ENCODE measurements at regions not wholly inside any gene's neighbourhood (a gene's known extent, or its start where the extent isn't known, plus 50 kb on each side); places are given as distances from the start of the nearest gene placed in this dataset.
A peak's percentile ranks its signal among the peaks of the same experiment; 100 is the strongest.

GRCh38 chr6:104579310-104579863 lies 280.3 kb downstream of the HACE1 start (continued):
- TF ChIP-seq ZNF281 (CRISPR knock-in tag; IDR thresholded peaks at IDR 0.05) (no peak), CDX4 (CRISPR knock-in tag; IDR thresholded peaks at IDR 0.05; ENCODE audit: borderline replicate concordance) (no peak), JUN (CRISPR knock-in tag; IDR thresholded peaks at IDR 0.05) (no peak), ZNF416 (CRISPR knock-in tag; IDR thresholded peaks at IDR 0.05) (no peak), JAZF1 (CRISPR knock-in tag; IDR thresholded peaks at IDR 0.05) (no peak)

- H3K27ac Mint-ChIP-seq, result no peak overlapping the region
- CTCF ChIA-PET, result no interaction called here
- POLR2A ChIA-PET, result interaction anchor here (0.5 kb wide), 1 partner anchor 11 kb away, joined by 3 read pairs; no protein-coding TSS in a partner anchor
- DNase-seq (ENCODE audit: low spot score), result no peak
- peaks cover 18% of the 10 kb centered on the region for H3K4me1 Mint-ChIP-seq
- ATAC-seq, result peak; percentile 86
- no peak overlapping the region for H3K4me3 Mint-ChIP-seq
- H3K36me3 Mint-ChIP-seq, result no peaks in the 10 kb centered on the region
- H3K9me3 Mint-ChIP-seq, result peaks cover 7% of the 10 kb centered on the region
- no peaks in the 10 kb centered on the region for H3K27me3 Mint-ChIP-seq (ENCODE audit: low read depth)
- TF ChIP-seq USF2 (CRISPR knock-in tag; IDR thresholded peaks at IDR 0.05), result no peak
- TF ChIP-seq CBFB (CRISPR knock-in tag; IDR thresholded peaks at IDR 0.05; ENCODE audit: low read depth), result no peak
- TF ChIP-seq ATF3 (CRISPR knock-in tag; conservative IDR thresholded peaks at IDR 0.05), result no peak
- TF ChIP-seq ELF4 (CRISPR knock-in tag; IDR thresholded peaks at IDR 0.05; ENCODE audit: low read depth), result no peak
- no peak for TF ChIP-seq ZNF317 (CRISPR knock-in tag; IDR thresholded peaks at IDR 0.05; ENCODE audit: borderline replicate concordance, low read depth)
- no peak for TF ChIP-seq CTCF (IDR thresholded peaks at IDR 0.05)
- TF ChIP-seq ATF6 (CRISPR knock-in tag; IDR thresholded peaks at IDR 0.05), result no peak
- TF ChIP-seq NFE2L1 (CRISPR knock-in tag; IDR thresholded peaks at IDR 0.05), result no peak
- no peak for TF ChIP-seq FOXJ3 (CRISPR knock-in tag; IDR thresholded peaks at IDR 0.05; ENCODE audit: borderline replicate concordance)
- no peak for TF ChIP-seq E2F5 (CRISPR knock-in tag; IDR thresholded peaks at IDR 0.05)
- TF ChIP-seq ATF2 (CRISPR knock-in tag; IDR thresholded peaks at IDR 0.05; ENCODE audit: borderline replicate concordance, low read depth), result no peak
- no peak for TF ChIP-seq PRDM15 (CRISPR knock-in tag; IDR thresholded peaks at IDR 0.05)
- no peak for TF ChIP-seq SP1 (CRISPR knock-in tag; conservative IDR thresholded peaks at IDR 0.05)
- TF ChIP-seq ESRRA (CRISPR knock-in tag; IDR thresholded peaks at IDR 0.05; ENCODE audit: borderline replicate concordance), result no peak
- TF ChIP-seq JUN (CRISPR knock-in tag; IDR thresholded peaks at IDR 0.05), result no peak
- no peak for TF ChIP-seq MAX (CRISPR knock-in tag; IDR thresholded peaks at IDR 0.05)
- no peak for TF ChIP-seq ZNF396 (CRISPR knock-in tag; IDR thresholded peaks at IDR 0.05; ENCODE audit: borderline replicate concordance)
These were observed 284.2 kb downstream of the HACE1 start for GRCh38 chr6:104575536-104575935.

Data from WTC11 (cell line).